HCT116 (cell line): ENCODE measurements at regions not wholly inside any gene's neighbourhood (a gene's known extent, or its start where the extent isn't known, plus 50 kb on each side); places are given as distances from the start of the nearest gene placed in this dataset.

ENCODE experiments used
- CBX3 ChIP-seq: IDR thresholded peaks from 2 replicates; pipeline ENCODE4 v1.6.1; 2012; ENCODE audit warnings: low read depth
- CTCF ChIP-seq, 3 experiments: fragments of 200-600 bp in 1 of 3; sonication (generic) in 1 of 3; IDR thresholded peaks in 2 of 3; conservative IDR thresholded peaks in 1 of 3; 2 replicates each; pipeline ENCODE4 v1.5.1; 2012 to 2017; ENCODE audit warnings: low read depth in 2 of 3, low read length in 2 of 3, antibody characterized with exemption in 1 of 3, borderline replicate concordance in 1 of 3, control low read depth in 1 of 3, mild to moderate bottlenecking in 1 of 3, mixed read lengths in 1 of 3, mixed run types in 1 of 3, moderate library complexity in 1 of 3; ENCODE audit not compliant: insufficient read depth in 1 of 3
- POLR2A ChIP-seq: IDR thresholded peaks from 2 replicates; pipeline ENCODE4 v1.7.0; 2011; ENCODE audit warnings: borderline replicate concordance; ENCODE audit not compliant: insufficient read depth, insufficient read length; ENCODE audit errors: extremely low read depth
- REST ChIP-seq: IDR thresholded peaks from 2 replicates; pipeline ENCODE4 v1.6.1; 2012; ENCODE audit warnings: low read depth

GRCh38 chr15:95471690-95472086 lies 858.8 kb upstream of the NR2F2 start:
- TF ChIP-seq POLR2A (no peak), CBX3 (no peak), CTCF (IDR thresholded peaks at IDR 0.05 in 2 of 3, conservative IDR thresholded peaks at IDR 0.05 in 1 of 3; ENCODE audit: borderline replicate concordance in 1 of 3, insufficient read depth in 1 of 3, low read depth in 2 of 3, low read length in 2 of 3) (no peak), REST (no peak)
